Smooth muscle cell (in vitro differentiated cells): ENCODE measurements at regions not wholly inside any gene's neighbourhood (a gene's known extent, or its start where the extent isn't known, plus 50 kb on each side); places are given as distances from the start of the nearest gene placed in this dataset.

Experiments
- DNase-seq: peaks from one replicate; lab custom pipeline; 2025; ENCODE audit not compliant: unreplicated experiment; lab: John Stamatoyannopoulos, UW
- H2AFZ ChIP-seq: fragments of 200-600 bp; sonication (generic); 2 replicates; pipeline ENCODE4 v1.6.0; 2016; ENCODE audit warnings: antibody characterized with exemption, low read depth, mild to moderate bottlenecking
- H3F3A ChIP-seq: fragments of 200-600 bp; sonication (generic); 2 replicates; pipeline ENCODE4 v1.6.0; 2017; ENCODE audit warnings: antibody characterized with exemption, low read depth
- H3K27ac ChIP-seq: fragments of 200-600 bp; sonication (generic); 2 replicates; pipeline ENCODE4 v1.5.1; 2016; ENCODE audit warnings: low read depth, mild to moderate bottlenecking
- H3K27me3 ChIP-seq: fragments of 200-600 bp; sonication (generic); 2 replicates; pipeline ENCODE4 v1.6.1; 2016; ENCODE audit warnings: low read depth, mild to moderate bottlenecking
- H3K36me3 ChIP-seq: fragments of 200-600 bp; sonication (generic); 2 replicates; pipeline ENCODE4 v1.5.1; 2016; ENCODE audit warnings: low read depth
- H3K4me1 ChIP-seq: fragments of 200-600 bp; sonication (generic); 2 replicates; pipeline ENCODE4 v1.5.1; 2016; ENCODE audit warnings: low read depth
- H3K4me2 ChIP-seq: fragments of 200-600 bp; sonication (generic); 2 replicates; pipeline ENCODE4 v1.6.0; 2016; ENCODE audit warnings: mild to moderate bottlenecking
- H3K4me3 ChIP-seq: fragments of 200-600 bp; sonication (generic); 2 replicates; pipeline ENCODE4 v1.5.1; 2016; ENCODE audit warnings: mild to moderate bottlenecking
- H3K79me2 ChIP-seq: fragments of 200-600 bp; sonication (generic); 2 replicates; pipeline ENCODE4 v1.6.0; 2016; ENCODE audit warnings: low read depth, mild to moderate bottlenecking
- H3K9ac ChIP-seq: fragments of 200-600 bp; sonication (generic); 2 replicates; pipeline ENCODE4 v1.6.0; 2016; ENCODE audit warnings: low read depth
- H3K9me3 ChIP-seq: fragments of 200-600 bp; sonication (generic); replicated peaks from 2 replicates; pipeline ENCODE4 v1.5.1; 2016; ENCODE audit warnings: low read depth
- H4K20me1 ChIP-seq: fragments of 200-600 bp; sonication (generic); 2 replicates; pipeline ENCODE4 v1.6.0; 2016; ENCODE audit warnings: low read depth
- WGBS: methylation state at CpG from one replicate; pipeline ENCODE4 v1.1.7; 2016; ENCODE audit warnings: low lambda C conversion rate; 5-methylcytosine and 5-hydroxymethylcytosine counted together
- TF ChIP-seq, protein P1 (sequence below): fragments of 200-600 bp; sonication (generic); IDR thresholded peaks from 2 replicates; pipeline ENCODE4 v1.5.1; 2017; ENCODE audit warnings: borderline replicate concordance, mild to moderate bottlenecking, antibody characterized with exemption; ENCODE audit not compliant: insufficient read depth, poor library complexity, severe bottlenecking

DNA sequence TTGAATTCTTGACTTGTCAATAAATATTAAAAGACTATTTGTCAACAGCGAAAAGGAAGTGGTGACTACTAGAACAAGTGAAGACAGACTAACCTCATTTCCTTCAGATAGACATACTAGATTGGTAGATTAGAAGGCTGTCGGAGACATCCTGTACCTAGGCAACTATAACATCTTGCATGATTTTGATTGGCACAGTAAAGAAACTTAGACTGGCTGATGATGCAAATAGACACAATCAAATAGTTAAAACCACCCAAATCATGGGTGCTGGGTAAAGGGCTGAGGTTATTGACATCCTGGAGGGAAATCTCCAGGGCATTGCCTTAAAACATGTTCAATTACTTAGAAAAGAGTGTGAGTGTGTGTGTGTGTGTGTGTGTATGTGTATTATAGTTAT, 85.9 kb upstream of the EDEM3 start:
- no peak for DNase-seq
- Histone ChIP-seq H3K9me3 (no peaks in the 10 kb centered on the region), H3K9ac (no peak overlapping the region), H2AFZ (no peak overlapping the region), H3K27ac (no peak overlapping the region), H3F3A (peaks cover 4% of the 10 kb centered on the region), H3K36me3 (no peaks in the 10 kb centered on the region), H3K4me2 (no peak overlapping the region), H3K27me3 (no peaks in the 10 kb centered on the region), H3K4me1 (no peaks in the 10 kb centered on the region), H3K4me3 (no peak overlapping the region), H4K20me1 (no peaks in the 10 kb centered on the region), H3K79me2 (no peaks in the 10 kb centered on the region)
- TF ChIP-seq, protein P1, sequence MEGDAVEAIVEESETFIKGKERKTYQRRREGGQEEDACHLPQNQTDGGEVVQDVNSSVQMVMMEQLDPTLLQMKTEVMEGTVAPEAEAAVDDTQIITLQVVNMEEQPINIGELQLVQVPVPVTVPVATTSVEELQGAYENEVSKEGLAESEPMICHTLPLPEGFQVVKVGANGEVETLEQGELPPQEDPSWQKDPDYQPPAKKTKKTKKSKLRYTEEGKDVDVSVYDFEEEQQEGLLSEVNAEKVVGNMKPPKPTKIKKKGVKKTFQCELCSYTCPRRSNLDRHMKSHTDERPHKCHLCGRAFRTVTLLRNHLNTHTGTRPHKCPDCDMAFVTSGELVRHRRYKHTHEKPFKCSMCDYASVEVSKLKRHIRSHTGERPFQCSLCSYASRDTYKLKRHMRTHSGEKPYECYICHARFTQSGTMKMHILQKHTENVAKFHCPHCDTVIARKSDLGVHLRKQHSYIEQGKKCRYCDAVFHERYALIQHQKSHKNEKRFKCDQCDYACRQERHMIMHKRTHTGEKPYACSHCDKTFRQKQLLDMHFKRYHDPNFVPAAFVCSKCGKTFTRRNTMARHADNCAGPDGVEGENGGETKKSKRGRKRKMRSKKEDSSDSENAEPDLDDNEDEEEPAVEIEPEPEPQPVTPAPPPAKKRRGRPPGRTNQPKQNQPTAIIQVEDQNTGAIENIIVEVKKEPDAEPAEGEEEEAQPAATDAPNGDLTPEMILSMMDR, result no peak
- WGBS, result 94% methylated on average over 2 of the region's 2 CpGs

DNA sequence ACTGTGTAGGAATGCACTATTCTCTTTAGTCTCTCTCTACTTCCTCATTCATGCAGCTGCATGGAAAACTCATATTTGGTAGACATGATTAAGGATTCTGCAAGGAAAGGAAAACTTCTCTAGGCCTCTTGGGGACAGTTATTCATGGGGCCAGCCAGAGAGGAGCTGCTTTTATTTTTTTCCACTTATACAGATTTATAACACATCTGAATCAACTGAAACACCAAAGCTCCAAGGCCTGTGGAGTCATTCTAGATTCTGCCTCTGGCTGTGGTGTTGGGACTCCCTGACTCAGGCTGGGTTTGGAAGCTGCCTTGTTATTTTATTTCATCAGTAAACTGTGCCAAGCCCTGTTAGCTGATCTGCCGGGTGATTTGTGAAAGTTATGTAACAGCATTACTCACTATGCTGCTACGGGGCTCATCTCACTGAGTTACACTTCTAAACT, 83.9 kb upstream of the EDEM3 start:
- Histone ChIP-seq H3K4me1 (no peaks in the 10 kb centered on the region), H2AFZ (no peak overlapping the region), H3K79me2 (no peaks in the 10 kb centered on the region), H3K27ac (no peak overlapping the region), H3F3A (peaks cover 4% of the 10 kb centered on the region), H4K20me1 (no peaks in the 10 kb centered on the region), H3K27me3 (no peaks in the 10 kb centered on the region), H3K4me3 (no peak overlapping the region), H3K4me2 (no peak overlapping the region), H3K36me3 (no peaks in the 10 kb centered on the region), H3K9ac (no peak overlapping the region), H3K9me3 (no peaks in the 10 kb centered on the region)
- DNase-seq, result no peak
- 2% methylated on average over 2 of the region's 2 CpGs for WGBS
- TF ChIP-seq, protein P1, result no peak

DNA sequence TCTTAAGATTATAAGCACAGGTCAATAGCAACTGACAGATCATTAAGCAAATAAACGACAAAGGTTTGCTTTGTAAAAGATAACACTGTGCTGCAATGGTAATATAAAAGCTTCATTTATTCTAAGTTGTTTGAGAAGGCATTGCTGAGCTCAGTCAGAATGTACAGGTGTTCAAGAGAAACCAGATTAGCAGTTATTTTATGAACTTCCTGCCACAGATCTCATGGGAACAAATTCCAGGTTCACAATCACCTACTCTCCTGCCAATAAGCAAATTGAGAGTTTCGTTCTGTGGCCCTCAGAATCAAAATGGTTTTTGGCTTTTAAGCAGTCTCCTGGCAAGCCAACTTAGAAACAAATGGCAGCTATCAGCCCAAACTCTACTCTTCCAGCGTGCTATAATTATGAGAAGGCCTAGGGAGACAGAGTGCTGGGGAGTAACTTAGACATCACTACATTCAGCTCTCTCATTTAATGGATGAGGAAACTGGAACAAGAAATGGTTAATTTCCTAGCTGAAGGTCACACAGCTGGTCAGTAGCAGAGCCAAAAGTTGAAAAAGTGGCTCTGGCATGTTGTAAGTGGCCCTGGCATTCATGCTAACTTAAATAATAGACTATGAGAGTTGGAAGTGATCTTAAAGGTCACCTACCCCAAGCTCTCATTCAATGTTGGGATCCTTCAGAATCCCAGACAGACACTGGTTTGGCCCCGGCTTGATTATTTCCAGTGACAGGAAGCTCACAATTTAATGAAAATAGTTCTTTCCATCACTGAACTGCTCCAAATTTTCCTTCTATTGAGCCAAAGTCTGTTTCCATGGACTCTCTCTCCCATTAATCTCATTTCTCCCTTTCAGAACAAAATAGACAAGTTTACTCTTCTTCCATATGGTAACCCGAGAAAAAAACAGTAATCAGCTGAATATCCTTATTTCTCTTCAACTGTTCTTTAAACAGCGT, 82.6 kb upstream of the EDEM3 start:
- no peak overlapping the region for H3K9ac ChIP-seq
- no peak for DNase-seq
- peaks cover 4% of the 10 kb centered on the region for H3F3A ChIP-seq
- WGBS, result 95% methylated on average over 6 of the region's 6 CpGs
- H3K27ac ChIP-seq, result no peak overlapping the region
- TF ChIP-seq, protein P1, result no peak
- H3K27me3 ChIP-seq, result no peaks in the 10 kb centered on the region
- H3K4me2 ChIP-seq, result no peak overlapping the region
- no peaks in the 10 kb centered on the region for H3K79me2 ChIP-seq
- no peaks in the 10 kb centered on the region for H4K20me1 ChIP-seq
- no peak overlapping the region for H3K4me3 ChIP-seq
- H2AFZ ChIP-seq, result no peak overlapping the region
- H3K36me3 ChIP-seq, result no peaks in the 10 kb centered on the region
- H3K9me3 ChIP-seq, result no peaks in the 10 kb centered on the region
- no peaks in the 10 kb centered on the region for H3K4me1 ChIP-seq
